ENCODE measurements at regions not wholly inside any gene's neighbourhood (a gene's known extent, or its start where the extent isn't known, plus 50 kb on each side); places are given as distances from the start of the nearest gene placed in this dataset.

DNA sequence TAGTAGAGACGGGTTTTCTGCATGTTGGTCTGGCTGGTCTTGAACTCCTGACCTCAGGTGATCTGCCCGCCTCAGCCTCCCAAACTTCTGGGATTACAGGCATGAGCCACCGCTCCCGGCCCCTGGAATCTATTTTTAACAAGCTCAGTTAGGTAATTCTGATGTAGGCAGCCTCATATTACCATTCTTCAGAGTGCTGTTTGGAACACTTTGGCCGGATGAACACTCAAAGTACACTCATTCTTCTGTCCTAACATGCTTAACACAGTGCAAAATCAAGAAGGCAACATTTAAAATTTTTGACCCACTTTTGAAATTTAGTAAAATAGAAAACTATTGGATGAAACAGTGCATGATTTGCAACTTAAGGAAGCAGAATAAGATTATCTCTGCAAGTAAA is 586.7 kb upstream of the CHORDC1 start:
- FAIRE-seq = no peak

- no peak for FAIRE-seq
Measured at GRCh38 chr11:90805172-90805571, 582.3 kb upstream of the CHORDC1 start.

GRCh38 chr11:90803831-90804230 is 581.0 kb upstream of the CHORDC1 start:
- no peak for FAIRE-seq

- FAIRE-seq = no peak
Measured at GRCh38 chr11:90803366-90803765, 580.5 kb upstream of the CHORDC1 start.

- no peak for FAIRE-seq
Measured at GRCh38 chr11:90798769-90799168, 575.9 kb upstream of the CHORDC1 start.

DNA sequence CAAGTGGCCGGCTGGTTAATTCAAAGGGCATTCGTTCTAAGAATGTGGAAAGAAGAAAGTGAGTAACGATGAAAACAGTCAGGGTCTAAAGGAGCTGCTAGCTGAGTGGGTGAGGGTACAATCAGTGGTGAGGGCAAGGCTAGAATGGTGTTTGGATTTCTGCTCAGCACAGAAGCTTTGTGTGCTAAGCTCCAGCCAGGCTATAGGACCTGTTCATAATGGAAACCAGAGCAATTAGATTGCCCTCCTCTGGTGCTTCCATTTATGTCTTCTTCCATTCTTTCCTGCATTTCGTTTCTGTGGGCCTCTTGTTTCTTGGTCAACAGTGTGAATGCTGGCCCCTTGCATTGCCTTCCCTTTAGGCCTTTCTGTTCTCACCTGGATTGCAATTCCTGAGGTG is 572.9 kb upstream of the CHORDC1 start:
- FAIRE-seq = no peak

- no peak for FAIRE-seq
Measured at GRCh38 chr11:90788961-90789360, 566.1 kb upstream of the CHORDC1 start.

GRCh38 chr11:90784241-90784814 is 561.5 kb upstream of the CHORDC1 start:
- no peak for FAIRE-seq

DNA sequence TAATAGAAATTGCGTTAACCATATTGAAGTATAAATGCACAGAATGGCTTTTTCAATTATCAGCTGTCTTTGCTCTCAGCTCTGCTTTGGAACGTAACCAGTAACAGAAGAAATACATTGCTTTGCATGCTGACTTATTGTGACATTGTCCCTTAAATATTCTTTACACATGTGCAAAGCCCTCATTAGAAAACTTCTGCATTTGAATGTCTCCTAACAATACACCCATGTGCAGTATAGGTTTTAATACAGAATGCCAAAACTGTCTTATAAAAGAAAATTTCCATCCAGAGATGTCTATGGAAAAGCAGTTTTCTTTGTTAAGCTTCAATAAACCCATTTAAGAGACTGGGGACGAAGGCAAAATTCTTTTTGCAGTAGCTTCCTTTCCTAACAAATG is 560.3 kb upstream of the CHORDC1 start:
- no peak for FAIRE-seq

- FAIRE-seq = no peak
Measured at GRCh38 chr11:90779098-90779497, 556.2 kb upstream of the CHORDC1 start.

- no peak for FAIRE-seq
Measured at GRCh38 chr11:90775567-90776165, 552.8 kb upstream of the CHORDC1 start.

GRCh38 chr11:90774727-90775566 is 552.1 kb upstream of the CHORDC1 start:
- no peak for FAIRE-seq

DNA sequence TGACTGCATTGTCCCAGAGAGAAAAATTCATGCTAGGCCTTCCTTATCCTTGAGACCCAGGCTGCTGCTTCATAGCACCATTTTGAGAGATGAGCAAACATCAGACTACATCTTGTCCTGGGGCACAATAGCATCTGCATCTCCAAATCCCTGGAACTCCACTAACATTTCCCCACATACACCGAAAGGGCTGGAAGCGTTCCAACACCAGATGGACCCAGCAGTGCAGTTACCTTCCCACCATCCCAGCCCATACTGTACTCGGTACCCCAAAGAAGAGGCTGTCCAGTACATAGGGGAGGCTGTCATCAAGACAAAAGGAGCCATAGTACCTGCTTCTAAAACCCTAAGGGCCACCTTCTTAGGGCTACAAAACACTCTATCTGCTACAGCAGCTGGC is 547.2 kb upstream of the CHORDC1 start:
- no peak for FAIRE-seq

GRCh38 chr11:90766121-90766520 is 543.3 kb upstream of the CHORDC1 start:
- FAIRE-seq = no peak

GRCh38 chr11:90764691-90765090 is 541.8 kb upstream of the CHORDC1 start:
- no peak for FAIRE-seq

DNA sequence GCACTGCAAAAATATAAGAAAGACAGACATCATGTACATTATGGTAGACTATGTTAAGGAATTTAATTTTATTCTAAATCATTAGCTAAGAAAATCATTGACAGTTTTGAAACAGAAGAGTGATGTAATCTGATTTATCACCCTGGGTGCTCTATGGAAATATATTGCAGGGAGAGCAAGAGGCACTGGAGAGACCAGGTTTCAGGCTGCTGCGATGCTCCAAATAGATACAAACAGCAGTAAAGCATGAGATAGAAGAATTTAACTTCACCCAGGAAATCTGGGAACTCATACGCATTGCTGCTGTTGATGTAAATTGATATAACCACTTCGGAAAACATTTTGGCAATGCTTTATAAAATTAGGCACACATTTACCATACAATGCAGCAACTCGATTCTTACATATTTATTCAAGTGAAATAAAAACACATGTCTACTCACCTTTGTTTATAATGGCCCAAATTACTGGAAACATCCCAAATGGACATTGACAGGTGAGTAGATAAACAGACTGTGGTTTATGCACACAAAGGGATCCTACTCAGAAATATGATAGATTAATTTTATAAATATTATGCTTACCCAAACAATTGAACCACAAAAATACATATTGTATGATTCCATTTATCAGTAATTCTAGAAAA is 535.1 kb upstream of the CHORDC1 start:
- FAIRE-seq = no peak

- FAIRE-seq = no peak
Measured at GRCh38 chr11:90756617-90757016, 533.8 kb upstream of the CHORDC1 start.

- FAIRE-seq = no peak
Measured at GRCh38 chr11:90753546-90753945, 530.7 kb upstream of the CHORDC1 start.

GRCh38 chr11:90747057-90747456 is 524.2 kb upstream of the CHORDC1 start:
- no peak for FAIRE-seq

DNA sequence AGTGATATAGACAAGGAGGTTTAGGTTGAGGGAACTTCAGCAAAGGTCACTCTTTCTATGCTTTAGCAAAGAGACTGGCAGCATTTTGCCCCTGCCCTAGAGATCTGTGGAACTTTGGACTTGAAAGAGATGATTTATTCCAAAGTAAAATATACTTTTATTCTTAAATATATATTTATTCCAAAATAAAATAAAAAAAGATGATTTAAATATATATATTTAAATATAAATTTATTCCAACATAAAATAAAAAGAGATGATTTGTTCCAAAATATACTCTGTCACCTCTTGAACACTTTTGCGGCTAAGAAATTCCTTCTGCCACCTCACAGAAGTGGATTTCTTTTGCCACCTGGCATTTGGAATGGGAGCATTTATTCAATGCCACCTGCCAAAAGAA is 521.3 kb upstream of the CHORDC1 start:
- no peak for FAIRE-seq

- FAIRE-seq = no peak
Measured at GRCh38 chr11:90738799-90739198, 516.0 kb upstream of the CHORDC1 start.

DNA sequence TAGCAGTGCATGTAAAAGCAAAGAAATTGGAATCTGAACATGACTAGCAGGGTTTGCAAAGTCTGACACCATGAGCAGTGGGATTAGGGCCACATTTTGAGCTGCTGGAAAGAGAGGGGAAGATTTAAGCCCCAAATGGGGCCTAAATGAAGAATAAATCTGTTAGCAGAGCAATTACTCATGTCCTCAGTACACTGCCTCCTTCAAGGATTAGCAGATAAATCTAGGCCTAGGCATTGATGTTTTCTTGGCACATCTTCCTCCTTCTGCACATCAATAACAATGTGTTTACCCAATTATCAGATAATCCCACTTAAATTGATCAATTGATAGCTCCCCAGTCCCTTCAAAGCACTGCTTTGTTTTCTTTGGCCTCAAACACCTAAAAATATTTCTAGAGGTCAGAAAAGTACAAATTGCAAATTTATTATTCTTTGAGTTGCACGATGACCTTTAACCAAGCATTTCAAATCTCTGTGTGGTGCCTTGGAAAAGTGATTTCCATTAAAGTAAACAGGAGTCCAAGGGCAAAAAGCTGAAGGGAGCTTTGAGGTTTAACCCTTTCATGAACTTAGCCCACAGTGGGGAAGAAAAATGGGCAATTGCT is 514.7 kb upstream of the CHORDC1 start:
- FAIRE-seq = no peak

- no peak for FAIRE-seq
Measured at GRCh38 chr11:90732486-90732885, 509.6 kb upstream of the CHORDC1 start.

All from colon (tissue), 2 donors.